HG02678 (cell line): ENCODE measurements at regions not wholly inside any gene's neighbourhood (a gene's known extent, or its start where the extent isn't known, plus 50 kb on each side); places are given as distances from the start of the nearest gene placed in this dataset.

Experiments
- ATAC-seq: cut with Tn5 transposase; IDR thresholded peaks from one replicate; pipeline ENCODE4 v1.9.1; 2021; ENCODE audit warnings: mild to moderate bottlenecking, moderate library complexity; ENCODE audit not compliant: unreplicated experiment

DNA sequence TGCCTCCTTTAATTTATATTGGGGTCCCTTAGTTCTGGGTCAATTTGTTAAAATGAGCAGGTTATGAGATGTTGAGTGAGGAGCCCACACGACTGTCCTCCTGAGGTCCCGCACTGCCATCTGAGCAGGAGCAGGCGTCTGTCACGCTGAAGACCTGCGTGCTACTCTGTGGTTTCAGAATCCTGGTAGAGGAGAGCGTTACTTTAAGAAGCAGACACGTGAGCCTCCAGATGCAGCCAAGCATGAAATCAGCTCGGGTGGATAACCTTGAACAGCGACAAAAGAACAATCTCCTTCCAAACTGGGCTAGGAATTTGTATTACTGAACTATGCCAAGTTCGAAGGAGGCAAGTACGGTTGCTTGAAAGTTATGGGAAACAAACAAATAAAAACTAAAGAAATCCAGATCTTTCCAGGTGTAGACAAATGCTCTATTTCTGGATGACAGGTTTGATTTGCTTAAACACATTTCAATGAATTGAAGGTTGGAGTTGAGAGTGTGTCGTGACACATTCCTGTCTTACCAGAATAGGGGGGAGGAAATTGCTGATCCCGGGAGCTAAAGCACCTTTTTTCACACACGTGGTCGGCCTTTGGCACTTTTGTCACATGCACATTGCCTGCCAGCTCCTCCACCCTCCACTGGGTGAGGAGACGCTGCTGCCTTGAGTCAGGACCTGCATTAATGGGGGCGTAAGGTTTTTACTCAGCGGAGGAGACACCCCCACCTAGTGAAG lies 945.5 kb upstream of the SLC10A2 start:
- no peak for ATAC-seq

DNA sequence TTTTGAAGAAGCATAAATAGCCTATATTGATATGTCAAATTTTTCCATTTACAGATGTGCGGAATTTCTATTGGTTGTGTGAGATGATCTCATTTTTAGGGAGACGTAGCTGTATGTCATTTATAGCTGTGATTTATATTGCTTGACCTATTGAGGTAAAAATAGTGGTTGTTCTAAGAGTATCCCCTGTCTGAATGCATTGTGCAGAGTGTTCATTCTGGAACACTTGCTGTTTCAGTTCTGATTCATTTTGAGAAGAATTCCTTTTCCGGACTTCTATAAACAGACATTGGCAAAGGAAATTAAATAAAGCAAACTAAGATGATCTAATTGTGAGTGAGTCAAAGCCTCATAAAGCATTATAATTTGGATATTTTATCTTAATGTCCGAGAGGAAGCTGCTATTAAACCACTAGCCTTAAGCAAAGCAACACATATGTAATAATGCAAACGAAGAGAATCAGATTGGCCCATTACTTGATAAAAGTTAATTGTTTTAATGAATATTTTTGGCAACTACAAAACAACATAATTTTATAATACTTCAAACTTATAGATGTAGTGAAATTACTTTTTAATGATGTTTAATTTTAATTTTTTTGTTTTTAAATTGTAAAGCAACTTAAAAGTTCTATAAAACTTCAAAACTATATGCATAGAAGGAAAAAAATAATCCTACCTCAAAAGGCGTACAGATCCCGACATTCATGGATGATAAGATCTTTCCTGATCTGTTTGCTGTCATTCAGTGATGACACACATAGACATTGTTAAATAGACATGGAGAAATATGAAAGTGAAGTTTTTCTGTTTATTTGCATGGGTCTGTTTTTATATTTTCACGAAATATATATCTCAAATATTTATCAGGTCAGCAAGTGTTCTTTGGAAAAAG lies 942.6 kb upstream of the SLC10A2 start:
- no peak for ATAC-seq

DNA sequence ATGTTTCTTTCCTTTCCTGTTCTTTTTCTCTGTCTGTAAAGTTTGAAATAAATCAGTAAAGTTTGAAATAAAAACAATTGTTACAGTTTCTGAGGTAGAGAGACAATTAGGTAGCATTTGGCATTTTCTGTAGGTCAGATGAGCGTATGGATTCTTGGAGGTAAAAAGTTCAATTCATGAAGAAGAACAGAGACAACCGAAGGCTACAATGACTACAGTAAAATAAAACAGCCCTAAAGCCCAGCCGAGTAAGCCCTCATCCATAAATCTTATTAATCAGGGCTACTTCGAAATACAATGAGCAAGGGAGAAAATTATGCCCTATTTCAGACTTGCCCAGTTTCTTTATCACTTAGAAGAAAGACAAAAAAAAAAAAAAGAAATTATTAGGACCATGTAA lies 941.9 kb upstream of the SLC10A2 start:
- ATAC-seq = no peak

GRCh38 chr13:104006625-104007075 lies 940.4 kb upstream of the SLC10A2 start:
- no peak for ATAC-seq

DNA sequence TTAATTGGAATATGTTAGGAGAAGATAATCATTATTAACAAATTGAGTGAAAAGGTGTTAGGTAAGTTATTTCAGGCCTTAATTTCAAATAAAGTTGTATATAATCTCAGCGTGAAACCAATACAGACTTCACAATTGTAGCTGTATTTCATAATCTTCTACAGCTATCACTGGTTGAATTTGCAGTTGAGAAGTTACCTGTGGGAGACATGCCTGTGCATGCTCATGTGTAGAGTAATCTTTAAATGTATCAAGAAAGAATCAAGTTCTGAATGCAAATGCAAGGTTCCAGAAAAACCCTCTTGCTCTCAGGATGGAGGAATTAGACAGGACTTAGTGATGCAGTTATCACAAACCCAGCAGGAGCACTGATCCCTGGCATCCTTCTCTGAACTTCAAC lies 938.4 kb upstream of the SLC10A2 start:
- no peak for ATAC-seq

DNA sequence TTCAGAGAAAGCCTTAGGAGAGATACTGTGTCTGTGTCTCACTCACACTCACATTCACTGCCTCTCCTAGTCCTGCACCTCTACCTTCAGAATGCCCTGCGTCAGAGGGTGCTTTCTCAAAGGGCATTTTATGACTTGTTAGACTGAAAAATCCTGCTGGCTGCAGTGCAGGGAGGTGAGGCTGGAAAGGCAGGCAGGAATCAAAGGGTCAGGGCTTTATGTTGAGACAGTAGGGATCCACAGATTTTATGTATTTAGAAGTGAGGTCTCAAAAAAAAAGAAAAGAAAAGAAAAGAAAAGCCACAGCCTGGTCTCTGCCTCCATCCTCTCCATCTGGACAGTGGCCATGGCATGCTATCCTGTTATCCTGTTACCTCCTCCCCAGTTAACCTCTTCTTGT lies 936.0 kb upstream of the SLC10A2 start:
- ATAC-seq = no peak

DNA sequence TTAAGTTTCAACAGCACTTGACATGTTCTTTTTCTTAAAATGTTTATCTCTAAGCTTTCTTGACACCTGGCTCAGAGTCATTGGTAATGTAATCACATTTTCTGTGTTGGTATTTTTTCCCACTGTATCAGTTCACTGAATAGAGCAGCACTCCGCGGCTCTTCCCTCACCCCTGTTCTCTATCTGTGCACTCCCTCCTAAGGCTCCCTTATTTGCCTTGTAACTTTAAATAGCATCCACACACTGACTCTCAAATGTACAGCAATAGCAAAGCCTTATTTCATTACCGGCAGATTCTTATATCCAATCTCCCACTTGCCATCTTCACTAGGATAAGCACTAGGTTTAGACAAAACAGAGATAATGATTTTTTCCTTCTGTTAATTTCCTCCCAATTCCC lies 935.5 kb upstream of the SLC10A2 start:
- ATAC-seq = no peak

GRCh38 chr13:103996733-103997132 lies 930.5 kb upstream of the SLC10A2 start:
- no peak for ATAC-seq

GRCh38 chr13:103983948-103984347 lies 917.7 kb upstream of the SLC10A2 start:
- ATAC-seq = no peak

GRCh38 chr13:103976371-103976770 lies 910.2 kb upstream of the SLC10A2 start:
- no peak for ATAC-seq

GRCh38 chr13:103973740-103974139 lies 907.5 kb upstream of the SLC10A2 start:
- no peak for ATAC-seq

- ATAC-seq = no peak
Measured at GRCh38 chr13:103969520-103970050, 903.4 kb upstream of the SLC10A2 start.

DNA sequence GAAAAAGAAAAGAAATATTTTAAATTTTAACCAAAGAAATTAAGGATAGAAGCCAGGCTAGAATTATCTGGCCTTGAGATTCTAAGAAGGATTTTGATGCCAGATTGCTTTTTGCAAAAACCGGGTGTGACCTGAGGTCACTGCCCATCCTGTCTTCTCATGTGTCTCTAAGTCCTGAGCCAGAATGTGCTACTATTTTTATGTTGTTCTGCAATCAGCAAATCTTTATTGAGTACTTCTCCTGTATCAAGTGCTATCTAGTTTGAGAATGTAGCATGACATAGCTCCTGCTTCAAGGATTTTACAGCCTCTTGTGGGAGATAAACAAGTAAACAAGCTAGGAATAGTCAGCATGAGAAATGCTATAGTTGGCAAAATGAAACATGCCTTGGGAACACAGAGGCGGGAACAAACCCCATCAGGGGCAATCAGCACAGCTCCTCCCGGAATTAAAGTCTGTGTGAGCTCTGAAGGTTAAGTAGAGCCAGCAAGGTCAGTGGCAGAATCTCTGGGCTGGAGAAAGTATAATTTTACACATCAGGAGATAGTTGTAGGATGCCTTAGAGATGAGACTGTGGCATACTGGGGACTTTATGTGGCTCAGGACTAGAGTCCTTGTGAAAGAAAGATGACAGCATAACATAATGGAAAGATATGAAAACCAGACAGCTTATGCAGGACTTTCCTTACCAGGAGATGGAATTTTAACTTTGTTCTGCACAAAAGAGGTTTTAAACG lies 899.5 kb upstream of the SLC10A2 start:
- no peak for ATAC-seq

DNA sequence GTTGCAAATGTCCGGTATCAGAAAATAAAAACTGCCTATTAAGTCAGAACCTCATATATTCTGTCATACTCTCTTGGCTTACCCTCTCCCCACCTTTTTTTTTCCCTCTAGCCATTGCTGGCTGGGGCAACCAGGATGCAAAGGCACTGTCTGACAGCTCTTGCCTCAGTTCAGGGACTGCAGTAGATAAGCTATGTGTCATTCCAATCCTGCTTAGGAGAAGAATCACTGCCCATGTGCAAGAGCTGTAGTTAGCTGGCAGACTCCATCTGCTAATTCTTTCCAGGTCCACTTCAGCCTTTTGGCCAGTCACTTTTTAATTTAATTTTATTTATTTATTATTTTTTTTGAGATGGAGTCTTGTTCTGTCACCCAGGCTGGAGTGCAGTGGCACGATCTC lies 895.6 kb upstream of the SLC10A2 start:
- ATAC-seq = no peak

GRCh38 chr13:103961129-103961528 lies 894.9 kb upstream of the SLC10A2 start:
- no peak for ATAC-seq

GRCh38 chr13:103960001-103960400 lies 893.8 kb upstream of the SLC10A2 start:
- no peak for ATAC-seq

DNA sequence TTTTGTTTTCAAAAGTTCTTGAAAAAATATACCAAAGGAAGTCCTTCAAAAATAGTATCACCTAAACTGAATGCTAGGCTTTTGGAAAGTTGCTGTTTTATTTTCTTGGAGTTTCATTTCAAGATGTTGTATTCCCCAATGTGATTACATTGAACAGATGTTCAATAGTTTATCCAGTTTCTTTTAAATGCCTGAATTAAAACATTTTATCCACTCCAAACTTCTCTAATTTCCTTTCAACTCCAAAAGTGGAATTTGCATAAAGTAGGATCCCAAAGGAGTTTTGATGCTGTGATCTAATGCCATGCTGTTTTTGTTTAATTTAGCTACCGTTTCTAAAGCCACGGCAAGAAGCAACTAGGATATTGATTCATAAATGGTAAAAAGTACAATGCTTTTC lies 892.5 kb upstream of the SLC10A2 start:
- no peak for ATAC-seq

- ATAC-seq = no peak
Measured at GRCh38 chr13:103957939-103958338, 891.7 kb upstream of the SLC10A2 start.

DNA sequence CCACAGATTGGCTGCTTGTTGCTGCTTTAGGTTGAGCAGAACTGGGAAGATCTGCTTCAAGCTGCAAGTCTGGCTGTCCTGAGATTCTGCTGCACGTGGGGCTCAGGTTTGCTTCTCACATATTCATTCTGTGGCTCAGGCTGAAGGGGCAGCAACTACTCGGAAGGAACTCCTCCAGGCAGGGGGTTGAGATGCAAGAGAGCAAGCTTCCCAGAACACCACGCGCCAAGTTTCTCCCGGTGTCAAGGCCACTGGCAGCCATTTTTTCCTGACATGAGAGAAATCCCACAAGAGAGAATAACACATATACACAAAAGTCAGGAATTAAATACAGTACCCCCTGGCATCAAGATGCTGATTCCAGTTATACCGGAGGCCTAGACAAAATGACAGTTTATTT lies 887.6 kb upstream of the SLC10A2 start:
- ATAC-seq = no peak

GRCh38 chr13:103952183-103952582 lies 886.0 kb upstream of the SLC10A2 start:
- no peak for ATAC-seq

DNA sequence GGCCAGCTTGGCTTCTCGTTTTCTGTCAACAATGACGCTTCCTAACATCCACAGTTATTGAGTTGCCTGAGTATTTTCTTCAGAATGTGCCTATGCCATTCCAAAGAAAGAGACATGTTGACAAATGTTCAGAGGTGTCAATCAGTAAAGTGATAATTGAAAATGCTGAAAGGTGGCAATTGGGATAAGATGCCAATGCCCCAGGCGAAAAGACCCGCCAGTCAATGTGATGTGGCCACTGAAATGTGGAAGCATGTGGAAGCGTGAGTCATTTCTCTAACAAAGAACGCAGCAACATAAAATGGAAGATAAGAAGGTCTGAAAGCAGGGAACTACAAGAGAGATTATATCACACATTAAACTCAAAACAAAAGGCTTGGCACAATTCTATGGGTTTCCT lies 882.2 kb upstream of the SLC10A2 start:
- no peak for ATAC-seq
